ENCODE measurements at regions not wholly inside any gene's neighbourhood (a gene's known extent, or its start where the extent isn't known, plus 50 kb on each side); places are given as distances from the start of the nearest gene placed in this dataset.

- DNase-seq (ENCODE audit: low spot score): no peak
- intact Hi-C loops (cut with DNase I): no loop called here
Measured at GRCh38 chr14:25911831-25912230, 686.0 kb downstream of the NOVA1 start.

GRCh38 chr14:25909045-25909747 is 688.6 kb downstream of the NOVA1 start:
- intact Hi-C loops (cut with DNase I): no loop called here
- DNase-seq (ENCODE audit: low spot score): no peak

GRCh38 chr14:25908277-25909044 is 689.4 kb downstream of the NOVA1 start:
- intact Hi-C loops (cut with DNase I): no loop called here
- DNase-seq (ENCODE audit: low spot score): no peak

- intact Hi-C loops (cut with DNase I): no loop called here
- no peak for DNase-seq (ENCODE audit: low spot score)
Measured at GRCh38 chr14:25904446-25904845, 693.4 kb downstream of the NOVA1 start.

- intact Hi-C loops (cut with DNase I): loop anchor here in 1 of 2 donors (5.0 kb wide), 1 partner anchor 297 kb away; no protein-coding TSS in a partner anchor
- DNase-seq (ENCODE audit: low spot score): no peak
Measured at GRCh38 chr14:25899197-25899596, 698.6 kb downstream of the NOVA1 start.

- DNase-seq (ENCODE audit: low spot score): no peak
- intact Hi-C loops (cut with DNase I): loop anchor here in 1 of 2 donors (5.0 kb wide), 1 partner anchor 294 kb away; no protein-coding TSS in a partner anchor
Measured at GRCh38 chr14:25896777-25897176, 701.1 kb downstream of the NOVA1 start.

GRCh38 chr14:25895740-25896139 is 702.1 kb downstream of the NOVA1 start:
- DNase-seq (ENCODE audit: low spot score): no peak
- intact Hi-C loops (cut with DNase I): loop anchor here in 1 of 2 donors (5.0 kb wide), 1 partner anchor 293 kb away; no protein-coding TSS in a partner anchor

GRCh38 chr14:25887251-25887878 is 710.5 kb downstream of the NOVA1 start:
- intact Hi-C loops (cut with DNase I): no loop called here
- DNase-seq (ENCODE audit: low spot score): no peak

- intact Hi-C loops (cut with DNase I): no loop called here
- no peak for DNase-seq (ENCODE audit: low spot score)
Measured at GRCh38 chr14:25884657-25885056, 713.2 kb downstream of the NOVA1 start.

GRCh38 chr14:25882899-25883298 is 714.9 kb downstream of the NOVA1 start:
- no peak for DNase-seq (ENCODE audit: low spot score)
- intact Hi-C loops (cut with DNase I): no loop called here

- DNase-seq (ENCODE audit: low spot score): no peak
- intact Hi-C loops (cut with DNase I): no loop called here
Measured at GRCh38 chr14:25875475-25875874, 722.4 kb downstream of the NOVA1 start.

- intact Hi-C loops (cut with DNase I): no loop called here
- no peak for DNase-seq (ENCODE audit: low spot score)
Measured at GRCh38 chr14:25869854-25870253, 728.0 kb downstream of the NOVA1 start.

GRCh38 chr14:25868521-25869314 is 729.1 kb downstream of the NOVA1 start:
- intact Hi-C loops (cut with DNase I): no loop called here
- DNase-seq (ENCODE audit: low spot score): no peak

GRCh38 chr14:25861406-25861805 is 736.4 kb downstream of the NOVA1 start:
- DNase-seq (ENCODE audit: low spot score): no peak
- intact Hi-C loops (cut with DNase I): no loop called here

- no peak for DNase-seq (ENCODE audit: low spot score)
- intact Hi-C loops (cut with DNase I): no loop called here
Measured at GRCh38 chr14:25848601-25849000, 749.2 kb downstream of the NOVA1 start.

GRCh38 chr14:25846246-25846645 is 751.6 kb downstream of the NOVA1 start:
- no peak for DNase-seq (ENCODE audit: low spot score)
- intact Hi-C loops (cut with DNase I): no loop called here

- DNase-seq (ENCODE audit: low spot score): no peak
- intact Hi-C loops (cut with DNase I): no loop called here
Measured at GRCh38 chr14:25843481-25844470, 754.1 kb downstream of the NOVA1 start.

- no peak for DNase-seq (ENCODE audit: low spot score)
- intact Hi-C loops (cut with DNase I): no loop called here
Measured at GRCh38 chr14:25841226-25841625, 756.6 kb downstream of the NOVA1 start.

All from posterior vena cava (tissue), 2 donors.